ENCODE measurements at regions not wholly inside any gene's neighbourhood (a gene's known extent, or its start where the extent isn't known, plus 50 kb on each side); places are given as distances from the start of the nearest gene placed in this dataset.

DNA sequence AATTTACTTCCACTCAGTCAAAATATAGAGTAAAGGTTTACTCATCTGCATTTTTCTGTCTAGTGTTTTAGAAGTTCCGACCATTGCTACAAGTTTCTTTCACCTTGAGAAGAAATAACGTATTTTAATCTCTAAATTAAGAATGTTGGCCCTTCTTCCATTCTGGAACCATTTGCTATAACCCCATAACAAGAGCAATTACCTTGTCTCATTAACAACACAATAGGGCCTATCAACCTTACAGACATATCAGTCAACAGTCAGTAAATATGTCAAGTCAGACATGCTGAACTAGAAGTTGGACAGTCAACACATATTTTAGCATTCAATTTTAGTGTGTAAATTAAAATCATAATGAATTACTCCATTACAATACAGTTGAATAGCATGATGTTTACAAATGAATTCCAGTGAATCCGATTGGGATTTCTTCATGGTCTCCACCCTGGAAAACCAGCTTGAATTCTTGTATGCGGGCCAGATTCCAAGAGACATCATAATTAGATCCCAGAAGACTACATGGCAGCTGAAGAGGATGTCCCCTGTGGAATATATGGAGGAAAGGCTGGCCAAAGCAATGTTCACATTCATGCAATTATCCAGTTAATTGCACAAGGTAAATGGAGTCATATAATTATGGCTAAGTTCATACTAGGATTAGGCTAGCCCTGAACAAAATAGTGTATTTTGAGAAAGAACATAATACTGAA lies 196.2 kb upstream of the TARS1 start:
- Histone ChIP-seq H3K27me3 (ENCODE audit: control insufficient read depth in 2 of 2, insufficient read depth in 2 of 2, low read length in 2 of 2) (no peaks in the 10 kb centered on the region), H3K9me3 (replicated peaks; ENCODE audit: control insufficient read depth, insufficient read depth, low read length) (no peaks in the 10 kb centered on the region), H3K4me2 (ENCODE audit: insufficient read depth, low read length) (no peak overlapping the region), H3K36me3 (ENCODE audit: control insufficient read depth in 2 of 2, extremely low read depth in 1 of 2, insufficient read depth in 2 of 2, low read length in 2 of 2) (no peaks in the 10 kb centered on the region), H3K4me3 (replicated peaks in 1 of 3; ENCODE audit: insufficient read depth in 1 of 3, low read depth in 1 of 3, low read length in 3 of 3) (no peak overlapping the region), H3K79me2 (ENCODE audit: control insufficient read depth, insufficient read depth, low read length) (no peaks in the 10 kb centered on the region), H2AFZ (ENCODE audit: low read depth, low read length) (no peak overlapping the region), H3K9me1 (replicated peaks; ENCODE audit: control insufficient read depth, extremely low read depth, insufficient read depth, low read length) (no peaks in the 10 kb centered on the region), H3K9ac (replicated peaks; ENCODE audit: extremely low read depth, insufficient read depth, low read length) (no peak overlapping the region), H3K4me1 (ENCODE audit: control insufficient read depth, extremely low read depth, insufficient read depth, low read length) (peaks cover 13% of the 10 kb centered on the region), H3K27ac (ENCODE audit: insufficient read depth, low read depth, low read length) (no peak overlapping the region), H4K20me1 (replicated peaks; ENCODE audit: control insufficient read depth, extremely low read depth, insufficient read depth, low read length) (no peaks in the 10 kb centered on the region)
- no peak for DNase-seq (ENCODE audit: low read depth, low spot score)
- TF ChIP-seq MYC (IDR thresholded peaks at IDR 0.05; ENCODE audit: low read depth, low read length) (no peak), GATA2 (IDR thresholded peaks at IDR 0.05; ENCODE audit: insufficient read depth, insufficient read length, low read depth, low read length) (no peak), FOS (IDR thresholded peaks at IDR 0.05; ENCODE audit: borderline replicate concordance, insufficient read depth, low read length) (no peak), EZH2 (IDR thresholded peaks at IDR 0.05; ENCODE audit: borderline replicate concordance, low read depth, low read length, severe bottlenecking) (no peak), POLR2AphosphoS5 (IDR thresholded peaks at IDR 0.05; ENCODE audit: insufficient read depth, low read depth, low read length) (no peak), POLR2A (IDR thresholded peaks at IDR 0.05; ENCODE audit: low read depth, low read length) (no peak), JUN (IDR thresholded peaks at IDR 0.05; ENCODE audit: borderline replicate concordance, insufficient read depth, insufficient read length, low read depth) (no peak)
- TF ChIP-seq, protein P1, sequence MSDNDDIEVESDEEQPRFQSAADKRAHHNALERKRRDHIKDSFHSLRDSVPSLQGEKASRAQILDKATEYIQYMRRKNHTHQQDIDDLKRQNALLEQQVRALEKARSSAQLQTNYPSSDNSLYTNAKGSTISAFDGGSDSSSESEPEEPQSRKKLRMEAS (IDR thresholded peaks at IDR 0.05; ENCODE audit: insufficient read depth, insufficient read length) = no peak
- TF ChIP-seq, protein P2, sequence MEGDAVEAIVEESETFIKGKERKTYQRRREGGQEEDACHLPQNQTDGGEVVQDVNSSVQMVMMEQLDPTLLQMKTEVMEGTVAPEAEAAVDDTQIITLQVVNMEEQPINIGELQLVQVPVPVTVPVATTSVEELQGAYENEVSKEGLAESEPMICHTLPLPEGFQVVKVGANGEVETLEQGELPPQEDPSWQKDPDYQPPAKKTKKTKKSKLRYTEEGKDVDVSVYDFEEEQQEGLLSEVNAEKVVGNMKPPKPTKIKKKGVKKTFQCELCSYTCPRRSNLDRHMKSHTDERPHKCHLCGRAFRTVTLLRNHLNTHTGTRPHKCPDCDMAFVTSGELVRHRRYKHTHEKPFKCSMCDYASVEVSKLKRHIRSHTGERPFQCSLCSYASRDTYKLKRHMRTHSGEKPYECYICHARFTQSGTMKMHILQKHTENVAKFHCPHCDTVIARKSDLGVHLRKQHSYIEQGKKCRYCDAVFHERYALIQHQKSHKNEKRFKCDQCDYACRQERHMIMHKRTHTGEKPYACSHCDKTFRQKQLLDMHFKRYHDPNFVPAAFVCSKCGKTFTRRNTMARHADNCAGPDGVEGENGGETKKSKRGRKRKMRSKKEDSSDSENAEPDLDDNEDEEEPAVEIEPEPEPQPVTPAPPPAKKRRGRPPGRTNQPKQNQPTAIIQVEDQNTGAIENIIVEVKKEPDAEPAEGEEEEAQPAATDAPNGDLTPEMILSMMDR (IDR thresholded peaks at IDR 0.05; ENCODE audit: extremely low read depth in 1 of 2, insufficient read depth in 1 of 2, low read depth in 1 of 2, low read length in 2 of 2) = no peak
- dilution Hi-C loops (cut with MboI; ENCODE audit: extremely low pct_ligation_motif_present, low sequenced_read_pairs) (no loop called here), intact Hi-C loops (cut with micrococcal nuclease) (no loop called here)
- ChIA-PET POLR2A (no interaction called here), CTCF (no interaction called here)
- no TSS peak for BruUV-seq (replicated peaks)
- FAIRE-seq = peak; percentile 42

Data from endothelial cell of umbilical vein (primary cell).